Endothelial cell of umbilical vein (primary cell): ENCODE measurements at regions not wholly inside any gene's neighbourhood (a gene's known extent, or its start where the extent isn't known, plus 50 kb on each side); places are given as distances from the start of the nearest gene placed in this dataset.

Experiments used
- BruUV-seq: library from RNA; stranded (reverse); fragments of 400-500 nt; replicated peaks from 2 replicates; lab custom pipeline; 2021; lab: Mats Ljungman, UMichigan
- CTCF ChIA-PET: fragments of 300-600, 350-600 bp; sonication (Branson Sonifier 250); formaldehyde crosslinking; loops from one replicate; lab custom pipeline; 2021; ENCODE audit warnings: antibody characterized with exemption, inconsistent platforms; lab: Charles Lee
- POLR2A ChIA-PET: fragments of 300-600, 350-600 bp; sonication (Branson Sonifier 250); formaldehyde crosslinking; loops from one replicate; lab custom pipeline; 2021; ENCODE audit warnings: antibody characterized with exemption, inconsistent platforms; lab: Charles Lee
- DNase-seq: peaks from one replicate; pipeline ENCODE4 v3.0.0-alpha.2; 2011; ENCODE audit warnings: low read depth, low spot score
- FAIRE-seq: peaks from 2 replicates; lab custom pipeline; 2011; peaks lifted over from hg19 to GRCh38; lab: Jason Lieb, UNC
- H2AFZ ChIP-seq: 2 replicates; pipeline ENCODE4 v1.6.0; 2012; ENCODE audit warnings: low read depth, low read length, control low read depth, inconsistent platforms
- H3K27ac ChIP-seq: 2 replicates; pipeline ENCODE4 v1.5.1; 2011; ENCODE audit warnings: low read depth, mild to moderate bottlenecking, control low read depth, low read length, moderate library complexity; ENCODE audit not compliant: insufficient read depth
- H3K27me3 ChIP-seq, 2 experiments: 2 replicates each; pipeline versions ENCODE4 v1.6.0 to v1.6.1; 2011; ENCODE audit warnings: low read length in 2 of 2, mixed read lengths in 1 of 2; ENCODE audit not compliant: control insufficient read depth in 2 of 2, insufficient read depth in 2 of 2
- H3K36me3 ChIP-seq, 2 experiments: 2 replicates in 1 of 2; 3 replicates in 1 of 2; pipeline ENCODE4 v1.5.1; 2011; ENCODE audit warnings: low read length in 2 of 2, mild to moderate bottlenecking in 1 of 2, moderate library complexity in 1 of 2; ENCODE audit not compliant: control insufficient read depth in 2 of 2, insufficient read depth in 2 of 2; ENCODE audit errors: extremely low read depth in 1 of 2
- H3K4me1 ChIP-seq: 3 replicates; pipeline ENCODE4 v1.5.1; 2011; ENCODE audit warnings: mild to moderate bottlenecking, low read length; ENCODE audit not compliant: control insufficient read depth, insufficient read depth; ENCODE audit errors: extremely low read depth
- H3K4me2 ChIP-seq: 2 replicates; pipeline ENCODE4 v1.6.1; 2011; ENCODE audit warnings: low read length, control low read depth, mixed read lengths; ENCODE audit not compliant: insufficient read depth
- H3K4me3 ChIP-seq, 3 experiments: fragments of 200-600 bp in 1 of 3; sonication (generic), shearing (Covaris generic) in 1 of 3; replicated peaks in 1 of 3; 2 replicates each; pipeline ENCODE4 v1.5.1; 2011 to 2016; ENCODE audit warnings: control low read depth in 3 of 3, low read length in 3 of 3, mild to moderate bottlenecking in 2 of 3, inconsistent platforms in 1 of 3, low read depth in 1 of 3, moderate library complexity in 1 of 3; ENCODE audit not compliant: insufficient read depth in 1 of 3
- H3K79me2 ChIP-seq: 2 replicates; pipeline ENCODE4 v1.6.0; 2012; ENCODE audit warnings: low read length, inconsistent platforms; ENCODE audit not compliant: control insufficient read depth, insufficient read depth
- H3K9ac ChIP-seq: replicated peaks from 2 replicates; pipeline ENCODE3; 2011; ENCODE audit warnings: low read length, control low read depth; ENCODE audit not compliant: insufficient read depth; ENCODE audit errors: extremely low read depth
- H3K9me1 ChIP-seq: replicated peaks from 3 replicates; pipeline ENCODE4 v1.6.0; 2011; ENCODE audit warnings: mild to moderate bottlenecking, low read length; ENCODE audit not compliant: control insufficient read depth, insufficient read depth; ENCODE audit errors: extremely low read depth
- H3K9me3 ChIP-seq: replicated peaks from 2 replicates; pipeline ENCODE4 v1.5.1; 2012; ENCODE audit warnings: low read length, inconsistent platforms; ENCODE audit not compliant: control insufficient read depth, insufficient read depth
- H4K20me1 ChIP-seq: replicated peaks from 2 replicates; pipeline ENCODE3; 2011; ENCODE audit warnings: mild to moderate bottlenecking, low read length; ENCODE audit not compliant: control insufficient read depth, insufficient read depth; ENCODE audit errors: extremely low read depth
- CTCF ChIP-seq, 2 donors: IDR thresholded peaks; 1 replicate in 1 of 2; 2 replicates in 1 of 2; pipeline ENCODE4 v1.5.1; 2011; ENCODE audit warnings: low read length in 2 of 2, mild to moderate bottlenecking in 2 of 2, moderate library complexity in 2 of 2, control low read depth in 1 of 2, inconsistent platforms in 1 of 2, low read depth in 1 of 2; ENCODE audit not compliant: insufficient read depth in 1 of 2; ENCODE audit errors: extremely low read depth in 1 of 2
- EZH2 ChIP-seq: IDR thresholded peaks from 2 replicates; pipeline ENCODE4 v1.6.1; 2012; ENCODE audit warnings: borderline replicate concordance, low read depth, mild to moderate bottlenecking, moderate library complexity, low read length, inconsistent platforms; ENCODE audit not compliant: severe bottlenecking
- FOS ChIP-seq: IDR thresholded peaks from 2 replicates; pipeline ENCODE4 v1.6.1; 2011; ENCODE audit warnings: mild to moderate bottlenecking, low read length, moderate library complexity, borderline replicate concordance; ENCODE audit not compliant: insufficient read depth
- GATA2 ChIP-seq: IDR thresholded peaks from 2 replicates; pipeline ENCODE4 v1.7.0; 2011; ENCODE audit warnings: low read depth, mild to moderate bottlenecking, moderate library complexity, mixed read lengths, low read length; ENCODE audit not compliant: insufficient read length, insufficient read depth
- JUN ChIP-seq: IDR thresholded peaks from 2 replicates; pipeline ENCODE4 v1.6.1; 2011; ENCODE audit warnings: borderline replicate concordance, low read depth; ENCODE audit not compliant: insufficient read length, insufficient read depth
- MAX ChIP-seq: IDR thresholded peaks from 2 replicates; pipeline ENCODE4 v1.6.1; 2011; ENCODE audit not compliant: insufficient read depth, insufficient read length
- MYC ChIP-seq: IDR thresholded peaks from one replicate; pipeline ENCODE4 v1.6.1; 2011; ENCODE audit warnings: mild to moderate bottlenecking, low read depth, low read length
- POLR2A ChIP-seq: IDR thresholded peaks from 2 replicates; pipeline ENCODE4 v1.6.1; 2012; ENCODE audit warnings: low read depth, mild to moderate bottlenecking, control low read depth, low read length
- POLR2AphosphoS5 ChIP-seq: IDR thresholded peaks from 2 replicates; pipeline ENCODE4 v1.6.1; 2012; ENCODE audit warnings: low read depth, mild to moderate bottlenecking, control low read depth, low read length, moderate library complexity; ENCODE audit not compliant: insufficient read depth
- dilution Hi-C: fragments of 300-500 bp; cut with MboI; formaldehyde crosslinking; loops from one replicate; pipeline ENCODE4 v1.15.0; 2019; ENCODE audit warnings: low sequenced_read_pairs; ENCODE audit not compliant: extremely low pct_ligation_motif_present
- intact Hi-C: fragments of 100-400 bp; cut with micrococcal nuclease; formaldehyde crosslinking; loops from one replicate; pipeline ENCODE4 v1.10.0; 2022

- ChIA-PET POLR2A (no interaction called here), CTCF (interaction anchor here (0.6 to 1.5 kb wide), 3 partner anchors 10 to 389 kb away, joined by 4 read pairs; no protein-coding TSS in a partner anchor)
- no peaks in the 10 kb centered on the region for H3K9me3 ChIP-seq
- peak overlapping the region; percentile 47 for H3K4me2 ChIP-seq
- FAIRE-seq = peak; percentile 26
- no peaks in the 10 kb centered on the region for H3K36me3 ChIP-seq
- intact Hi-C loops = no loop called here
- no peaks in the 10 kb centered on the region for H3K27me3 ChIP-seq
- H3K4me3 ChIP-seq = no peak overlapping the region
- H4K20me1 ChIP-seq = no peaks in the 10 kb centered on the region
- H3K79me2 ChIP-seq = no peaks in the 10 kb centered on the region
- dilution Hi-C loops = no loop called here
- no peak overlapping the region for H3K27ac ChIP-seq
- DNase-seq = peak; percentile 39
- TF ChIP-seq GATA2 (peak; percentile 54), FOS (peak; percentile 76), POLR2A (no peak)
- BruUV-seq = no TSS peak
- no peaks in the 10 kb centered on the region for H3K9me1 ChIP-seq
- peaks cover 2% of the 10 kb centered on the region for H3K4me1 ChIP-seq
- H2AFZ ChIP-seq = peak overlapping the region; percentile 70
- H3K9ac ChIP-seq = no peak overlapping the region
These were observed 1584.3 kb downstream of the STIM2 start for GRCh38 chr4:28444886-28445496.

- Histone ChIP-seq H3K4me1 (peaks cover 2% of the 10 kb centered on the region), H3K36me3 (no peaks in the 10 kb centered on the region), H3K9me3 (no peaks in the 10 kb centered on the region), H3K4me2 (no peak overlapping the region), H3K79me2 (no peaks in the 10 kb centered on the region), H3K27ac (no peak overlapping the region), H3K27me3 (no peaks in the 10 kb centered on the region), H2AFZ (no peak overlapping the region), H3K9me1 (no peaks in the 10 kb centered on the region), H3K4me3 (no peak overlapping the region), H3K9ac (no peak overlapping the region), H4K20me1 (no peaks in the 10 kb centered on the region)
- CTCF ChIA-PET = interaction anchor here (1.1 kb wide), 1 partner anchor 14 kb away, joined by 3 read pairs; no protein-coding TSS in a partner anchor
- no peak for FAIRE-seq
- no TSS peak for BruUV-seq
- TF ChIP-seq CTCF (IDR thresholded peaks at IDR 0.05; ENCODE audit: extremely low read depth in 1 of 2, insufficient read depth in 1 of 2, low read depth in 1 of 2, low read length in 2 of 2) (no peak), EZH2 (no peak), MYC (no peak), FOS (no peak), GATA2 (no peak), POLR2A (no peak), JUN (no peak), MAX (no peak), POLR2AphosphoS5 (no peak)
- POLR2A ChIA-PET = no interaction called here
- dilution Hi-C loops (no loop called here), intact Hi-C loops (no loop called here)
- DNase-seq = no peak
These were observed 1588.4 kb downstream of the STIM2 start for GRCh38 chr4:28449085-28449484.
